ENCODE measurements at regions not wholly inside any gene's neighbourhood (a gene's known extent, or its start where the extent isn't known, plus 50 kb on each side); places are given as distances from the start of the nearest gene placed in this dataset.

GRCh38 chr7:12896316-12896715 lies 208.9 kb downstream of the ARL4A start:
- no peaks in the 10 kb centered on the region for H3K9me3 ChIP-seq (replicated peaks; ENCODE audit: control insufficient read depth, low read depth, low read length)
- no peak overlapping the region for H3K4me3 ChIP-seq (ENCODE audit: low read length)
- WGBS (ENCODE audit: insufficient coverage): no CpG with 5 or more reads among the region's 1 CpG
- H3K27ac ChIP-seq (ENCODE audit: low read length): no peak overlapping the region
- DNase-seq: no peak
- no peaks in the 10 kb centered on the region for H3K4me1 ChIP-seq (ENCODE audit: control insufficient read depth, insufficient read depth, low read length)
- no peaks in the 10 kb centered on the region for H3K27me3 ChIP-seq (ENCODE audit: control insufficient read depth, insufficient read depth, low read length)
- H3K36me3 ChIP-seq (ENCODE audit: control insufficient read depth, insufficient read depth, low read length): no peaks in the 10 kb centered on the region

DNA sequence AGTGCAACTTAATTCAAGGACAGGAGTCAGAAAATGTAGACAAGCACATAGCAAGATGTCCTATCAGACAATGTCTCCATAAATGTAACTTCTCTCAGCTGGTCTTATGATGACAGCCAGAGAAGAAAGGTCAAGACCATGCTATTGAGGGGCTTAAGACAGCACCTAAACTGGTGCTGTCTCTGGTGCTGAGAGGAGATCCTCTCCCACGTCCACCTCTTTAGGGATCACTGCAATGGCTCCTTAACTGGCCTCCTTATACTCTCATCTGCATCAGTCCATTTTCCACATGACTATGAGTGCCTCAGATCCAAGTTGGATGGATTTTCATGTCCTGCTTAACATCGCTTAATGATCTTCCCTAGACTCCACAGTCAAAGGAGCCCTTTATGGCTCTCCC lies 210.6 kb downstream of the ARL4A start:
- no peaks in the 10 kb centered on the region for H3K36me3 ChIP-seq (ENCODE audit: control insufficient read depth, insufficient read depth, low read length)
- DNase-seq: no peak
- H3K27me3 ChIP-seq (ENCODE audit: control insufficient read depth, insufficient read depth, low read length): no peaks in the 10 kb centered on the region
- H3K9me3 ChIP-seq (replicated peaks; ENCODE audit: control insufficient read depth, low read depth, low read length): no peaks in the 10 kb centered on the region
- H3K4me3 ChIP-seq (ENCODE audit: low read length): no peak overlapping the region
- WGBS (ENCODE audit: insufficient coverage): 89% methylated on average over 2 of the region's 2 CpGs
- no peaks in the 10 kb centered on the region for H3K4me1 ChIP-seq (ENCODE audit: control insufficient read depth, insufficient read depth, low read length)
- no peak overlapping the region for H3K27ac ChIP-seq (ENCODE audit: low read length)

GRCh38 chr7:12898620-12899019 lies 211.2 kb downstream of the ARL4A start:
- WGBS (ENCODE audit: insufficient coverage): 82% methylated on average over 2 of the region's 3 CpGs
- no peaks in the 10 kb centered on the region for H3K4me1 ChIP-seq (ENCODE audit: control insufficient read depth, insufficient read depth, low read length)
- H3K4me3 ChIP-seq (ENCODE audit: low read length): no peak overlapping the region
- H3K27ac ChIP-seq (ENCODE audit: low read length): no peak overlapping the region
- no peaks in the 10 kb centered on the region for H3K9me3 ChIP-seq (replicated peaks; ENCODE audit: control insufficient read depth, low read depth, low read length)
- no peak for DNase-seq
- H3K36me3 ChIP-seq (ENCODE audit: control insufficient read depth, insufficient read depth, low read length): no peaks in the 10 kb centered on the region
- H3K27me3 ChIP-seq (ENCODE audit: control insufficient read depth, insufficient read depth, low read length): no peaks in the 10 kb centered on the region

- WGBS (ENCODE audit: insufficient coverage): no CpG with 5 or more reads among the region's 5 CpGs
- Histone ChIP-seq H3K4me3 (ENCODE audit: low read length) (no peak overlapping the region), H3K27ac (ENCODE audit: low read length) (no peak overlapping the region), H3K27me3 (ENCODE audit: control insufficient read depth, insufficient read depth, low read length) (no peaks in the 10 kb centered on the region), H3K36me3 (ENCODE audit: control insufficient read depth, insufficient read depth, low read length) (no peaks in the 10 kb centered on the region), H3K9me3 (replicated peaks; ENCODE audit: control insufficient read depth, low read depth, low read length) (no peaks in the 10 kb centered on the region), H3K4me1 (ENCODE audit: control insufficient read depth, insufficient read depth, low read length) (no peaks in the 10 kb centered on the region)
- no peak for DNase-seq
Measured at GRCh38 chr7:12905671-12906070, 218.2 kb downstream of the ARL4A start.

- H3K4me1 ChIP-seq (ENCODE audit: control insufficient read depth, insufficient read depth, low read length): no peaks in the 10 kb centered on the region
- no peaks in the 10 kb centered on the region for H3K36me3 ChIP-seq (ENCODE audit: control insufficient read depth, insufficient read depth, low read length)
- no peak for DNase-seq
- no peaks in the 10 kb centered on the region for H3K27me3 ChIP-seq (ENCODE audit: control insufficient read depth, insufficient read depth, low read length)
- H3K9me3 ChIP-seq (replicated peaks; ENCODE audit: control insufficient read depth, low read depth, low read length): no peaks in the 10 kb centered on the region
- no peak overlapping the region for H3K4me3 ChIP-seq (ENCODE audit: low read length)
- no peak overlapping the region for H3K27ac ChIP-seq (ENCODE audit: low read length)
- WGBS (ENCODE audit: insufficient coverage): no CpG with 5 or more reads among the region's 2 CpGs
Measured at GRCh38 chr7:12907774-12908173, 220.3 kb downstream of the ARL4A start.

DNA sequence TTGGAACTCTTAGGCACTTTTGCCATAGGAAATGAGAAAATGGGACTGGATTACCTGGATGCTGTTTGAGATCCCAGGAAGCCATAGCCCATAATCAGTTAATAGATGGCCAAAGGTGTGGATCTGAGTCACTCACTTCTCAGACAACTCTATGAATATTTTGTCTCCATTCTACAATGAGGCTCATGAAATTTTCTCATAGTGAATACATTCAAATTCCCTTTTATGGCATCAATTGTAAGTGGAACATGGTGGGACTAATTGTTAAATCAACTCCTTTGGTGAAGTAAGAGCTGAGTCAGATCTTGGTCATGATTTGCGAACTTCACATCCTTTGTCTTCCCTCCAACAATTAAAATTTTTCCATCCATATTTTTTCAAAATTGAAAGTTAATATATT lies 222.1 kb downstream of the ARL4A start:
- no peaks in the 10 kb centered on the region for H3K4me1 ChIP-seq (ENCODE audit: control insufficient read depth, insufficient read depth, low read length)
- H3K9me3 ChIP-seq (replicated peaks; ENCODE audit: control insufficient read depth, low read depth, low read length): no peaks in the 10 kb centered on the region
- no peak overlapping the region for H3K4me3 ChIP-seq (ENCODE audit: low read length)
- no peak overlapping the region for H3K27ac ChIP-seq (ENCODE audit: low read length)
- DNase-seq: no peak
- no peaks in the 10 kb centered on the region for H3K36me3 ChIP-seq (ENCODE audit: control insufficient read depth, insufficient read depth, low read length)
- H3K27me3 ChIP-seq (ENCODE audit: control insufficient read depth, insufficient read depth, low read length): no peaks in the 10 kb centered on the region
- no CpG with 5 or more reads among the region's 1 CpG for WGBS (ENCODE audit: insufficient coverage)

DNA sequence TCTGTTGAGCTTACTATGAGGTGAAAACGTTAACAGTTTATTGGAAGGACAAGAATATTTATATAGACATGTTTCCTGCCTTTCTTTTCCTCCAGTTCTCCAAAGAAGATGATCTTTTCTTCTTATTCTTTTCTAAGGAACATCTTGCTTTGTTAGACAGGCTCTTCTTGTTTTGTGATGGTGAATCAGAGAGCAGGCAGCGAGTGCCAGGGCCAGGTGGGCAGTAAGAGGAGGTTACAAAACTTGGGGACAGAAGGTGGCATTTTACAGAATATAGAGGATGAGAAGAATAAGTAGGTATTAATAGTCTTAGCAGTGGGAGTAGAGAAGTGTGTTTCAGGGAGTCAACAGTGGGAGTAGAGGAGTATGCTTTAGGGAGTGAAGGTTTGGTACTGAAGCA lies 223.6 kb downstream of the ARL4A start:
- Histone ChIP-seq H3K27ac (ENCODE audit: low read length) (no peak overlapping the region), H3K9me3 (replicated peaks; ENCODE audit: control insufficient read depth, low read depth, low read length) (no peaks in the 10 kb centered on the region), H3K4me3 (ENCODE audit: low read length) (no peak overlapping the region), H3K36me3 (ENCODE audit: control insufficient read depth, insufficient read depth, low read length) (no peaks in the 10 kb centered on the region), H3K4me1 (ENCODE audit: control insufficient read depth, insufficient read depth, low read length) (no peaks in the 10 kb centered on the region), H3K27me3 (ENCODE audit: control insufficient read depth, insufficient read depth, low read length) (no peaks in the 10 kb centered on the region)
- WGBS (ENCODE audit: insufficient coverage): 91% methylated on average over 1 of the region's 2 CpGs
- DNase-seq: no peak

GRCh38 chr7:12913002-12913401 lies 225.6 kb downstream of the ARL4A start:
- DNase-seq: no peak
- no peaks in the 10 kb centered on the region for H3K4me1 ChIP-seq (ENCODE audit: control insufficient read depth, insufficient read depth, low read length)
- no peak overlapping the region for H3K4me3 ChIP-seq (ENCODE audit: low read length)
- no CpG with 5 or more reads among the region's 3 CpGs for WGBS (ENCODE audit: insufficient coverage)
- no peaks in the 10 kb centered on the region for H3K27me3 ChIP-seq (ENCODE audit: control insufficient read depth, insufficient read depth, low read length)
- H3K36me3 ChIP-seq (ENCODE audit: control insufficient read depth, insufficient read depth, low read length): no peaks in the 10 kb centered on the region
- H3K27ac ChIP-seq (ENCODE audit: low read length): no peak overlapping the region
- no peaks in the 10 kb centered on the region for H3K9me3 ChIP-seq (replicated peaks; ENCODE audit: control insufficient read depth, low read depth, low read length)

GRCh38 chr7:12917801-12918200 lies 230.4 kb downstream of the ARL4A start:
- Histone ChIP-seq H3K4me1 (ENCODE audit: control insufficient read depth, insufficient read depth, low read length) (peaks cover 2% of the 10 kb centered on the region), H3K9me3 (replicated peaks; ENCODE audit: control insufficient read depth, low read depth, low read length) (no peaks in the 10 kb centered on the region), H3K4me3 (ENCODE audit: low read length) (no peak overlapping the region), H3K27me3 (ENCODE audit: control insufficient read depth, insufficient read depth, low read length) (no peaks in the 10 kb centered on the region), H3K27ac (ENCODE audit: low read length) (no peak overlapping the region), H3K36me3 (ENCODE audit: control insufficient read depth, insufficient read depth, low read length) (no peaks in the 10 kb centered on the region)
- no peak for DNase-seq
- 83% methylated on average over 1 of the region's 2 CpGs for WGBS (ENCODE audit: insufficient coverage)

DNA sequence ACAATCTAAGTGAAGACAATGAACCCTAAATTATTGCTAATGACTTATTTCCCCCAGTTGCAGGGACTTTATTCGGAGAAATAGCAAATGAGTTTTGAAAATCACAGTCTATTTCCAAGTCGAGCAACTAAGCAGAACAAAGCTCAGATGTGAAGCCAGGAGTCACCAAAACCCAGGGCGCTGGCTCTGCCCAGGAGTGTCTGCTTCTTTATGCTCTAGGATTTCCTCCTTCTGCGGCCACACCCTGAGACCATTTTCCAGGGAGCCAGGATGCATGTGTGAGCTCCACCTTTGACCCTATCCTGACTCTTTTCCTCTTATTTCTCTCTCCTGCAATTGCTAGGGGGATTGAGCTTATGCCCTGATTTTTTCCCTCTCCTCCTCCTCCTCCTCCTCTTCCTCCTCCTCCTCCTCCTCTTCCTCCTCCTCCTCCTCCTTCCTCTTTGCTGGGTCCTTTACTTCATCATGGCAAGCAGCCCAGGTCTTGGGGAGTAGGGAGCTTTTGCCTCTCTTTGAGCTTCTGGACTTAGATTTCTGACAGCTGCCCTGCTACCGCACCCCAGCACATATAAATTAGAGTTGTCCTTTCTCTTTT lies 234.4 kb downstream of the ARL4A start:
- Histone ChIP-seq H3K9me3 (replicated peaks; ENCODE audit: control insufficient read depth, low read depth, low read length) (no peaks in the 10 kb centered on the region), H3K27me3 (ENCODE audit: control insufficient read depth, insufficient read depth, low read length) (no peaks in the 10 kb centered on the region), H3K4me1 (ENCODE audit: control insufficient read depth, insufficient read depth, low read length) (peaks cover 2% of the 10 kb centered on the region), H3K27ac (ENCODE audit: low read length) (no peak overlapping the region), H3K36me3 (ENCODE audit: control insufficient read depth, insufficient read depth, low read length) (no peaks in the 10 kb centered on the region), H3K4me3 (ENCODE audit: low read length) (no peak overlapping the region)
- 31% methylated on average over 3 of the region's 5 CpGs for WGBS (ENCODE audit: insufficient coverage)
- DNase-seq: peak; percentile 17

DNA sequence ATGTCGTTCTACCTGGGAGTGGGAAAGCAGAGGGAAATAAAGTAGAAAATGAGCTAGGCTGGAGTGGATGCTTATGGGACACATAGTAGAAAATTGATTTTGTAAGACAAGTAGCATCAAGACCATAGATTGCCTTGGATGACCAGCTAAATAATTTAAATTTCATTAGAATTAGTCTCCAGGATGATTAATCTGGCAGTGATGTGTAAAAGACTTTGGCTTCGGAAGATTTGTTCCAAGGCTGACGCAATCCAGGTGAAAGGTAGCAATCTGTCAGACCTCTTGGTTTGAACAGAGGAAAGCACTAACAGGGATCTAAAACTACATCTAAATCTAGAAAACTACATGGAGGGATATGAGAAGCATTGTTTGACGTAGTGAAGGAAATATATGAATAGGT lies 236.5 kb downstream of the ARL4A start:
- WGBS (ENCODE audit: insufficient coverage): no CpG with 5 or more reads among the region's 4 CpGs
- Histone ChIP-seq H3K4me1 (ENCODE audit: control insufficient read depth, insufficient read depth, low read length) (peaks cover 2% of the 10 kb centered on the region), H3K4me3 (ENCODE audit: low read length) (no peak overlapping the region), H3K9me3 (replicated peaks; ENCODE audit: control insufficient read depth, low read depth, low read length) (no peaks in the 10 kb centered on the region), H3K27ac (ENCODE audit: low read length) (no peak overlapping the region), H3K27me3 (ENCODE audit: control insufficient read depth, insufficient read depth, low read length) (no peaks in the 10 kb centered on the region), H3K36me3 (ENCODE audit: control insufficient read depth, insufficient read depth, low read length) (no peaks in the 10 kb centered on the region)
- no peak for DNase-seq
